ENCODE measurements at regions not wholly inside any gene's neighbourhood (a gene's known extent, or its start where the extent isn't known, plus 50 kb on each side); places are given as distances from the start of the nearest gene placed in this dataset.

DNA sequence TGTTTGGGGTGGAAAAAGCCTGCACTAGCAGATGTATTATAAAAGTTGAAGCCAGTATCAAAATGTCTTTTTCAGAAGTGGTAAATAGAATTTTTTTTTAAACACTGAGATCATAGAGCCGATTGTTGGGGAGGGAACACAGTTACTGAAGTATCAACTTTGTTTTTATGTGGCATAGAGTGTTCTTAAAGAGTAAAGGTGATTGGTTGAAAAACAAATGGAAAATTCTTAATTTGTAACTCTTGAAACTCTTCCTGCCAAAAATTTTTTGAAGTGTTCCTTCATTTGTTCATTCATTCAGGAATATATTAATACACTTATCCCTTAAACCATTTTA, 83.3 kb downstream of the DISP1 start:
- no peak for TF ChIP-seq POLR2A (IDR thresholded peaks at IDR 0.05; ENCODE audit: control extremely low read depth in 1 of 2, low read depth in 2 of 2, low read length in 2 of 2)
- no peak for TF ChIP-seq CBX5 (IDR thresholded peaks at IDR 0.05; ENCODE audit: low read depth, low read length)
- no peak for TF ChIP-seq NRF1 (IDR thresholded peaks at IDR 0.05; ENCODE audit: low read depth, low read length)
- TF ChIP-seq PHF8 (conservative IDR thresholded peaks at IDR 0.05; ENCODE audit: low read depth, low read length), result no peak
- TF ChIP-seq, protein P1, sequence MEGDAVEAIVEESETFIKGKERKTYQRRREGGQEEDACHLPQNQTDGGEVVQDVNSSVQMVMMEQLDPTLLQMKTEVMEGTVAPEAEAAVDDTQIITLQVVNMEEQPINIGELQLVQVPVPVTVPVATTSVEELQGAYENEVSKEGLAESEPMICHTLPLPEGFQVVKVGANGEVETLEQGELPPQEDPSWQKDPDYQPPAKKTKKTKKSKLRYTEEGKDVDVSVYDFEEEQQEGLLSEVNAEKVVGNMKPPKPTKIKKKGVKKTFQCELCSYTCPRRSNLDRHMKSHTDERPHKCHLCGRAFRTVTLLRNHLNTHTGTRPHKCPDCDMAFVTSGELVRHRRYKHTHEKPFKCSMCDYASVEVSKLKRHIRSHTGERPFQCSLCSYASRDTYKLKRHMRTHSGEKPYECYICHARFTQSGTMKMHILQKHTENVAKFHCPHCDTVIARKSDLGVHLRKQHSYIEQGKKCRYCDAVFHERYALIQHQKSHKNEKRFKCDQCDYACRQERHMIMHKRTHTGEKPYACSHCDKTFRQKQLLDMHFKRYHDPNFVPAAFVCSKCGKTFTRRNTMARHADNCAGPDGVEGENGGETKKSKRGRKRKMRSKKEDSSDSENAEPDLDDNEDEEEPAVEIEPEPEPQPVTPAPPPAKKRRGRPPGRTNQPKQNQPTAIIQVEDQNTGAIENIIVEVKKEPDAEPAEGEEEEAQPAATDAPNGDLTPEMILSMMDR (IDR thresholded peaks at IDR 0.05; ENCODE audit: control extremely low read depth in 1 of 3, insufficient read depth in 1 of 3, low read depth in 1 of 3, low read length in 3 of 3), result no peak
- no peak for TF ChIP-seq ZNF274 (IDR thresholded peaks at IDR 0.05; ENCODE audit: borderline replicate concordance, extremely low read depth, low read length)
